Stimulated activated naive CD8-positive, alpha-beta T cell treated with anti-CD3 and anti-CD28 coated beads, Interleukin-15, amount 100 ng/mL, for 72 hours (primary cell): ENCODE measurements at regions not wholly inside any gene's neighbourhood (a gene's known extent, or its start where the extent isn't known, plus 50 kb on each side); places are given as distances from the start of the nearest gene placed in this dataset.
A peak's percentile ranks its signal among the peaks of the same experiment; 100 is the strongest.
"Not testable (repeated sequence)": the region's sequence is repeated elsewhere in the genome, so short reads cannot be mapped to it uniquely, and the experiment has no call there.

Experiments used
- ATAC-seq: fragments of 150-1000 bp; cut with Tn5 transposase; 2 replicates; pipeline ENCODE4 v1.10.0; 2021; ENCODE audit warnings: mild to moderate bottlenecking, moderate library complexity
- DNase-seq, 2 donors: peaks; one replicate each; pipeline ENCODE4 v3.0.0; 2021 to 2022
- H3K27ac Mint-ChIP-seq, 2 donors: one replicate each; pipeline ENCODE4 v1.8.0; 2022; ENCODE audit warnings: mild to moderate bottlenecking in 2 of 2, mixed read lengths in 2 of 2, moderate library complexity in 2 of 2
- H3K27me3 Mint-ChIP-seq: one replicate; pipeline ENCODE4 v1.8.0; 2022; ENCODE audit warnings: mixed read lengths
- H3K4me1 Mint-ChIP-seq: one replicate; pipeline ENCODE4 v1.8.0; 2022; ENCODE audit warnings: mild to moderate bottlenecking, mixed read lengths
- H3K4me3 Mint-ChIP-seq, 2 donors: one replicate each; pipeline ENCODE4 v1.8.0; 2022; ENCODE audit warnings: mild to moderate bottlenecking in 2 of 2, mixed read lengths in 2 of 2, moderate library complexity in 1 of 2
- H3K9me3 Mint-ChIP-seq, 2 donors: one replicate each; pipeline ENCODE4 v1.8.0; 2022; ENCODE audit warnings: mixed read lengths in 2 of 2

DNA sequence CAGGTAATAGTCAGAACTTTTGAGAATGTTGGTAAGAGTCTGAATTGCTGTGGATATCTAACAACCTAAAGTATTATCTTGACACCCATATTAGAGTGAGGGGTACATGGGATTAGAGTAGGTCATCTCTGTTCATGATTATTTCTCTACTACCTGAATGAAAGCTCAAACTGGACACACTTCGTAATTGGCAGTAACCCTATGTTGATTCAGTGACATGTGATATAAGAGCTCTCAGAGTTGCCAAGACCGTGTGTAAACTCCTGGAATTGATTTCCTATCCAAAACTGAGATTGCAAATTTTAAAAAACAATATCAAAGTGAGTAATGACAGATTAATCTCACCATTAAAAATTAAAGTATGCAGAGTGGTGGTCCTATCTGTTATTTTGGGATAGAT lies 214.8 kb upstream of the ARHGEF26 start:
- no peaks in the 10 kb centered on the region for H3K4me1 Mint-ChIP-seq
- H3K27me3 Mint-ChIP-seq, result no peaks in the 10 kb centered on the region
- no peak for ATAC-seq
- H3K27ac Mint-ChIP-seq, result no peak overlapping the region
- no peak overlapping the region for H3K4me3 Mint-ChIP-seq
- peaks cover 3 to 5% of the 10 kb centered on the region in 2 donors for H3K9me3 Mint-ChIP-seq
- DNase-seq, result no peak

- H3K4me1 Mint-ChIP-seq, result no peaks in the 10 kb centered on the region
- ATAC-seq (no peak), DNase-seq (no peak)
- H3K9me3 Mint-ChIP-seq, result no peaks in the 10 kb centered on the region
- H3K27ac Mint-ChIP-seq, result no peak overlapping the region
- peaks cover 9% of the 10 kb centered on the region for H3K27me3 Mint-ChIP-seq
- H3K4me3 Mint-ChIP-seq, result no peak overlapping the region
Measured at GRCh38 chr3:153910387-153910786, 210.8 kb upstream of the ARHGEF26 start.

GRCh38 chr3:153911116-153911515 lies 210.1 kb upstream of the ARHGEF26 start:
- DNase-seq (no peak), ATAC-seq (no peak)
- Mint-ChIP-seq H3K4me3 (no peak overlapping the region), H3K4me1 (no peaks in the 10 kb centered on the region), H3K27me3 (peaks cover 14% of the 10 kb centered on the region), H3K9me3 (peaks cover 0 to 3% of the 10 kb centered on the region in 2 donors), H3K27ac (no peak overlapping the region)

DNA sequence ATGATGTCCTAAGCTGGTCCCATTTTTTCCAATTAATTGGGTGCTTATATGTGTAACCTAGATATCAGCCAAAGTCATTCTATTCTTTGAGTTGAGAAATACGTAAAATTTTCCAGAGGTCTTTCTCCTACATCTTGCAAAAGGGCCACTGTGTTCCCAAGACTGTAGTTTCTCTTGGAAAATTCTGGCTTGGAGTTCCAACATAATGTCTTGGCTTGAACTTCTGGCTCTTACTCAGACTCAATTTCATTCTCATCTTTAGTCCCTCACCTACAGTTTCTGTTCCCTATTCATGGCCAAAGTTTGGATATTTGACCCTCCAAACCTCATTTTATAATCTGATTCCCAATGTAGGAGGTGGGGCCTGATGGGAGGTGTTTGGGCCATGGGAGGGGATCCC lies 201.4 kb upstream of the ARHGEF26 start:
- Mint-ChIP-seq H3K27me3 (peaks cover 9% of the 10 kb centered on the region), H3K4me1 (no peaks in the 10 kb centered on the region), H3K27ac (no peak overlapping the region), H3K4me3 (no peak overlapping the region), H3K9me3 (peaks cover 0 to 5% of the 10 kb centered on the region in 2 donors)
- no peak for DNase-seq
- ATAC-seq, result no peak

DNA sequence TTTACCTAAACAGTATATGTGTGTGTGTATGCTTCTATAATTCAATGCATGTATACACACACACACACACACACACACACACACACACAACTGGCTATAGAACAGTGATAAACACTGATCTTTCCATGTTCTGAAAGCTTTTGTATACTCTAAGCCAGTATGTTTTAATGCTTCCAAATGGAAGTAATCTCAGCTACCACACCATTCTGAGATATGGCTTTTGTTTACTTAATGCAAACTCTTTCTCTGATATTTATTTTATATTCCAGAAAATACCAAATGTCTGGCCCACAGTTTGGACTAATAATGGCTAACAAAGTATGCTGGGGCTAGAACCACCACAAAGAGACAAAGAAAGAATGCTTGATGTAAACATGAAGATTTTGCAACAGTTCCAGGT lies 199.4 kb upstream of the ARHGEF26 start:
- no peak for ATAC-seq
- Mint-ChIP-seq H3K27ac (no peak overlapping the region), H3K9me3 (no peaks in the 10 kb centered on the region), H3K4me1 (no peaks in the 10 kb centered on the region), H3K4me3 (no peak overlapping the region), H3K27me3 (peaks cover 11% of the 10 kb centered on the region)
- no peak for DNase-seq

GRCh38 chr3:153925841-153926514 lies 195.2 kb upstream of the ARHGEF26 start:
- no peak for ATAC-seq
- no peak overlapping the region for H3K4me3 Mint-ChIP-seq
- H3K4me1 Mint-ChIP-seq, result no peaks in the 10 kb centered on the region
- H3K27ac Mint-ChIP-seq, result no peak overlapping the region
- H3K9me3 Mint-ChIP-seq, result no peaks in the 10 kb centered on the region
- peaks cover 20% of the 10 kb centered on the region for H3K27me3 Mint-ChIP-seq
- DNase-seq, result no peak

DNA sequence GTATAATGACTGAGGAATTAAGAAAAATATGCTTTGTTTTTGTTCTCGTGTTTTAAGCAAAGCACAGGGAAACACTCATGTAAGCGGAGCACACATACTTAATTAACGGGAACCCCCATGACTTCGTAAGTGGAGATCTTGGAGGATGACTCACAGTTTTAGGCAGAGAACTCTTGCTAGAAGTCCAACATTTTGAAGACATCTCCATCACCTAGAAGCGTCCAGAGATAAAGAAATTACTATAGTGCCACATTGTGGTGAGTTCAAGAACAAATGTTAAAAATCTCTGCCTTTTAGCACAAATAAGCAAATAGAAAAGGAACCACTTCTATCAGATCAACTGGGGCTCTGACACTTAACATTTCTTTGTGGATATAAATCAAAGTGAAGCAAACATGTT lies 194.1 kb upstream of the ARHGEF26 start:
- DNase-seq, result no peak
- no peak overlapping the region for H3K4me3 Mint-ChIP-seq
- H3K27me3 Mint-ChIP-seq, result peaks cover 20% of the 10 kb centered on the region
- no peaks in the 10 kb centered on the region for H3K4me1 Mint-ChIP-seq
- no peak overlapping the region for H3K27ac Mint-ChIP-seq
- no peak for ATAC-seq
- no peaks in the 10 kb centered on the region for H3K9me3 Mint-ChIP-seq

GRCh38 chr3:153928851-153929250 lies 192.3 kb upstream of the ARHGEF26 start:
- DNase-seq (no peak), ATAC-seq (no peak)
- Mint-ChIP-seq H3K27ac (peak overlapping the region in 1 of 2 donors; percentile 77), H3K4me3 (no peak overlapping the region), H3K4me1 (no peaks in the 10 kb centered on the region), H3K27me3 (peaks cover 20% of the 10 kb centered on the region), H3K9me3 (no peaks in the 10 kb centered on the region)

DNA sequence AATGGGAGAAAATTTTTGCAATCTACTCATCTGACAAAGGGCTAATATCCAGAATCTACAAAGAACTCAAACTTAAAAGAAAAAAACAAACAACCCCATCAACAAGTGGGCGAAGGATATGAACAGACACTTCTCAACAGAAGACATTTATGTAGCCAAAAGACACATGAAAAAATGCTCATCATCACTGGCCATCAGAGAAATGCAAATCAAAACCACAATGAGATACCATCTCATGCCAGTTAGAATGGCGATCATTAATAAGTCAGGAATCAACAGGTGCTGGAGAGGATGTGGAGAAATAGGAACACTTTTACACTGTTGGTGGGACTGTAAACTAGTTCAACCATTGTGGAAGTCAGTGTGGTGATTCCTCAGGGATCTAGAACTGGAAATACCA lies 187.7 kb upstream of the ARHGEF26 start:
- H3K27ac Mint-ChIP-seq, H3K4me1 Mint-ChIP-seq, DNase-seq, H3K4me3 Mint-ChIP-seq, ATAC-seq, H3K9me3 Mint-ChIP-seq: not testable (repeated sequence)
- peaks cover 16% of the 10 kb centered on the region for H3K27me3 Mint-ChIP-seq

DNA sequence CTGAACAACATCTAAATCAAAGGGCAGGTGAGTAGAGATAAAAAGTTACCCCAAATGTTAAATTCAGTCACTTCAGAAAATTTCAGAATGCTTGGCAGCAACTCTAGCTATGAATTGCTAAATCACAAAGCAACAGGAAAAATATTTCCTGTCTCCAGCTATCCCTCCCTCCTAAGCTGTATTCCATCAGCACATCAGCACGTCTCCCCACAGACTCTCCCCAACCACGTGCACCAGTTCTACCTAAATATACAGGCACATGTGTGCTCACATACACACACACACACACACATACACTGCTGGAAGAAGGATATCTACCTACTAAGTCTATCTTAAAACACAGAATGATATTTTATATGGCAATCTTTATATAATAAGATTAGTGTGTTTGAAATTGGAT lies 177.1 kb upstream of the ARHGEF26 start:
- no peak for DNase-seq
- ATAC-seq, result no peak
- H3K27me3 Mint-ChIP-seq, result peaks cover 15% of the 10 kb centered on the region
- H3K27ac Mint-ChIP-seq, result no peak overlapping the region
- no peak overlapping the region for H3K4me3 Mint-ChIP-seq
- H3K4me1 Mint-ChIP-seq, result no peaks in the 10 kb centered on the region
- no peaks in the 10 kb centered on the region for H3K9me3 Mint-ChIP-seq

DNA sequence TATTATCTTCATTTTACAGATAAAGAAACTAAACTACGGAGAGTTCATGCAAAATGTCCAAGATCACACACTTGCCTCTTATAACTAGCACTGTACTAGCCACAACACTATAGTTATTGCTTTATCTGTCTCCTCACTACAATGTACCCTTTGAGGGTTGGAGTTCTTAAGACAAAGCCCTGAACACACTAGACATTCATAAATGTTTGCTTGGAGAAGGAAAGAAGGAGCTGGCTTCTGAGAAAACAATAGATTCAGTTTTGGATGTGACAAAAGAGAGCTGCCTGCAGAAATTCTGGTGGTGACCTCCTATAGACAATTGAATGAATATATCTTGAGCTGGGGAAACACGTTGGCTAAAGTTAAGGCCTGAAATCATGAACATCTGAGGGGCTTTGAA lies 169.9 kb upstream of the ARHGEF26 start:
- Mint-ChIP-seq H3K27me3 (no peaks in the 10 kb centered on the region), H3K9me3 (no peaks in the 10 kb centered on the region), H3K4me1 (no peaks in the 10 kb centered on the region), H3K4me3 (no peak overlapping the region), H3K27ac (no peak overlapping the region)
- ATAC-seq, result no peak
- no peak for DNase-seq

DNA sequence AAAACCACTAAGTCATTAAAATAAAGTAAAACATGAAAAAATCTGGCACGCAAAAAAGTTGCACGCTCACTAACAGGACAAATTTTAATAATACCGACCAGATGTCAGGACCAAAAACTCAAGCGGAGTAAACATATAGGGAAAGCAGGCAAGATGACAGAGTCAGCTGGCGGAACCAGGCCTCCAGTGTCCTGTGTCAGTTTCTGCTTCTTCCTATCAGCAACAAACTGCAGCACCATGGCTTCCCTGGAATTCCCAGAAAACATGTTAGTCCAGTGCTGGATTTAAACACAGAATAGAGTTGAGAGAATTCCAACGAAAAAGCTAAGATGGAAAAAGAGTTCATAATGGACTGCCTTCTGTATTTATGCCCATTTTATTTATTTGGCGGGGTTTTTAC lies 169.1 kb upstream of the ARHGEF26 start:
- no peak overlapping the region for H3K27ac Mint-ChIP-seq
- H3K4me1 Mint-ChIP-seq, result no peaks in the 10 kb centered on the region
- DNase-seq (no peak), ATAC-seq (no peak)
- no peaks in the 10 kb centered on the region for H3K27me3 Mint-ChIP-seq
- H3K9me3 Mint-ChIP-seq, result no peaks in the 10 kb centered on the region
- no peak overlapping the region for H3K4me3 Mint-ChIP-seq

DNA sequence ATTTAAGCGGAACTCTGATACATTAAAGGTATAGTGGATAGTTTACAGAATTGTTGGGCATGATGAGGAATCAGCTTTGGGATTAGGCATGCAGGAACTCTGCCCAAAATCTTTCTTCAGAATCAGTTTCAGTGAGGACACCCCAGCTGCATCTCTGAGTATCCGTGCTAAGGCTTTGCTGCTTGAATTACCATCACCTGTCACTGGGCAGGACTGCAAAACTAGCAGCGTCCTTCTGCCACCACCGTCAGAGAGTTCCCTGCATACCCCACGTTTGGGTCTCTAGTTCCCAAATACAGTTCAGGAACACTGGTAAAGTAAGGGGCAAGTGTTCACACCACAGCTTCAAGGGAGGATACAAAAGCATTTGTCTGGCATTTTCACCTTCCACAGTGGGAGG lies 164.6 kb upstream of the ARHGEF26 start:
- H3K9me3 Mint-ChIP-seq, result no peaks in the 10 kb centered on the region
- no peak overlapping the region for H3K4me3 Mint-ChIP-seq
- ATAC-seq (no peak), DNase-seq (no peak)
- H3K4me1 Mint-ChIP-seq, result no peaks in the 10 kb centered on the region
- no peak overlapping the region for H3K27ac Mint-ChIP-seq
- no peaks in the 10 kb centered on the region for H3K27me3 Mint-ChIP-seq

DNA sequence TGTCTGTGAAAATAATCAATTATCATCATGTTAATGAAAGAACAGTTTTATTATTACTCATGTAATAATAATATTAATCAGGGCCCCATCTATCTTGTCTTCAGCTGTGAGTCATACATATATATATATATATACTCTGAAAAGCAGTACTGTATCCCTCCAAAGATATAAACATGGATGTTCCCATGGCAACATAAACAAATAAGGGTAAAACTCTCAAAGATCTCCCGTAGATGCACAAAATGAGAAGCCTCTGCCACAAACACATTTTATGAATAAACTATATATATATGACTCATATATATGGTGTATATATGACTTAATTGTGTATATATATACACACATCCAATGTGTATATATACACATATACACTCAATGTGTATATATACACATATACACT lies 163.8 kb upstream of the ARHGEF26 start:
- H3K9me3 Mint-ChIP-seq, result no peaks in the 10 kb centered on the region
- H3K4me3 Mint-ChIP-seq, result no peak overlapping the region
- H3K27ac Mint-ChIP-seq, result no peak overlapping the region
- DNase-seq (no peak), ATAC-seq (no peak)
- H3K27me3 Mint-ChIP-seq, result no peaks in the 10 kb centered on the region
- no peaks in the 10 kb centered on the region for H3K4me1 Mint-ChIP-seq

DNA sequence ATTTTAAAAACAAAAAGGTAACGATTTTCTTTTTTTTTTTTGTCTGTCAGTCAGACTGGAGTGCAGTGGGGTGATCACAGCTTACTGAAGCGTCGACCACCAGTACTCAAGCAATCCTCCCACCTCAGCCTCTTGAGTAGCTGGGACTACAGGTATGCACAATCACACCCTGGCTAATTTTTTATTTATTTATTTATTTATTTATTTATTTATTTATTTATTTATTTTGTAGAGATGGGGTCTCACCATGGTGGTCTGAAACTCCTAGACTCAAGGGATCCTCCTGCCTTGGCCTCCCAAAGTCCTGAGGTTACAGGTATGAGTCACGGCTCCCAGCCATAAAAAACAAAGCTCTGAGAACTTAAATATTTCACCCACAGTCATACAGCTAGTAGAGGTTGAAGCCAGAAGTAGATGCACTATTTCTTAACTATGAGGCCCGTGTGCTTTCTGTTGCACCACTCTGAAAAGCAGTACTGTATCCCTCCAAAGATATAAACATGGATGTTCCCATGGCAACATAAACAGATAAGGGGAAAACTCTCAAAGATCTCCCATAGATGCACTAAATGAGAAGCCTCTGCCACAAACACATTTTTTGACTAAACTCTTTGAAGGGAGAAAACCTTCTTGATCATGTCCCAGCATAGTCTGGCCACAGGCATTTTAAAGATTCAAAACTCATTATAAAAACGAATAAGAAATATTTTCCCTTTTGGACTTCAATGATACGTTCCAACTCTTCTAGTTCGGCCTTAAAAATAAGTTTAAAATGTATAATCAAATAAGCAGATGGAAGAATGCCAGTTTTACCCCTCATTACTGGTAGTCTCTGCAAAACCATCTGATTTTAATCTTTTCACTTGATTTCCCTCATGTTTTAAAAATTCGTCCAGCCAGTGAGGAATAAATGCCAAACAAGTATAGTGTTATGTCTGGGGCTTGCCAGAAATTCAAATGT lies 162.3 kb upstream of the ARHGEF26 start:
- no peaks in the 10 kb centered on the region for H3K27me3 Mint-ChIP-seq
- H3K4me1 Mint-ChIP-seq, result no peaks in the 10 kb centered on the region
- H3K9me3 Mint-ChIP-seq, result no peaks in the 10 kb centered on the region
- H3K4me3 Mint-ChIP-seq, result no peak overlapping the region
- ATAC-seq (no peak), DNase-seq (no peak)
- H3K27ac Mint-ChIP-seq, result no peak overlapping the region

DNA sequence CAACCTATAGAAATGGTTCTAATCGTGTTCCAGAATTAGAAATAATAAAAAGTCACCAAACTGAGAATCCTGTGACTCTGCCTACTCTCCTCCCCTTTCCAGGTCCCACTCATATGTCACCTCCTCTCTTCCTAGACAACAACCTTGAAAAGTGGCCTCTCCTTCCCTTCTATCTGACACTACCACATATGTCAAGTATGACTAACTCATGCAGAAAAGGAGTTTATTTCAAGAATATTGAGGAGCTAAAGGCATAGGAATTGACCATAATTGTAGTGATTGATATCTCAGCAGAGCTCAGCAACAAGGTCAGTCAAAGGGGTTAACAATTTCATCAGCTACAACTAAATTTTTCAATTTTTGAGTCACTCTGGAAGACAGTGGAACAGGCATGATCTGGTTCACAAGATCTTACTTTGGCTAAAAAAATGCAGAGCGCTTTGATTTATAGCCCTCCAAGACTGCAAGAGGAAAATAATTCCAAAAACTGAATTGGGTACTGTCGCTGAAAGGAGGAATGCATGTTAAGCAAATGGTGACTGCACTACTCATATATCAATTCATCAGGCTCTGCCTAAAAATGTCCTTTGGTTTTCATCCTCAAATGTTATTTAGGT lies 160.6 kb upstream of the ARHGEF26 start:
- H3K4me1 Mint-ChIP-seq, result no peaks in the 10 kb centered on the region
- ATAC-seq, result no peak
- H3K9me3 Mint-ChIP-seq, result no peaks in the 10 kb centered on the region
- DNase-seq, result no peak
- no peak overlapping the region for H3K4me3 Mint-ChIP-seq
- H3K27me3 Mint-ChIP-seq, result no peaks in the 10 kb centered on the region
- no peak overlapping the region for H3K27ac Mint-ChIP-seq
